ENCODE measurements at regions not wholly inside any gene's neighbourhood (a gene's known extent, or its start where the extent isn't known, plus 50 kb on each side); places are given as distances from the start of the nearest gene placed in this dataset.

GRCh38 chr16:58847902-58848661 lies 114.0 kb upstream of the GOT2 start:
- TF ChIP-seq NR3C1 (IDR thresholded peaks at IDR 0.05) (no peak), MAX (IDR thresholded peaks at IDR 0.05) (no peak), ZC3H11A (IDR thresholded peaks at IDR 0.05) (no peak), HMGXB4 (CRISPR knock-in tag; IDR thresholded peaks at IDR 0.05; ENCODE audit: borderline replicate concordance) (no peak), USF2 (IDR thresholded peaks at IDR 0.05) (no peak), POLR2A (IDR thresholded peaks at IDR 0.05; ENCODE audit: low read length) (no peak)
